ENCODE measurements at regions not wholly inside any gene's neighbourhood (a gene's known extent, or its start where the extent isn't known, plus 50 kb on each side); places are given as distances from the start of the nearest gene placed in this dataset.

GRCh38 chr21:25133939-25134338, 473.3 kb downstream of the MRPL39 start:
- Mint-ChIP-seq H3K27ac (no peak overlapping the region), H3K4me3 (no peak overlapping the region), H3K9me3 (peaks cover 16% of the 10 kb centered on the region in 2 donors), H3K4me1 (no peaks in the 10 kb centered on the region), H3K27me3 (ENCODE audit: low read depth in 2 of 2) (no peaks in the 10 kb centered on the region), H3K36me3 (peaks cover 6% of the 10 kb centered on the region)
- H3K4me1 ChIP-seq (ENCODE audit: control insufficient read depth, insufficient read depth, low read length): no peaks in the 10 kb centered on the region
- DNase-seq (no peak), ATAC-seq (no peak)
- no peak for TF ChIP-seq CTCF (IDR thresholded peaks at IDR 0.05)
- intact Hi-C loops (cut with micrococcal nuclease): no loop called here
- WGBS (ENCODE audit: insufficient coverage): 82% methylated on average over 2 of the region's 2 CpGs
- H3K36me3 ChIP-seq (ENCODE audit: control insufficient read depth, insufficient read depth, low read length): no peaks in the 10 kb centered on the region
- no peaks in the 10 kb centered on the region for H3K9me3 ChIP-seq (ENCODE audit: control insufficient read depth, insufficient read depth, low read length)
- H3K27me3 ChIP-seq (ENCODE audit: control insufficient read depth, insufficient read depth, low read length): no peaks in the 10 kb centered on the region
- no peak overlapping the region for H3K4me3 ChIP-seq (ENCODE audit: low read length)
- no peak overlapping the region for H3K27ac ChIP-seq (ENCODE audit: low read length)

GRCh38 chr21:25127811-25128210, 479.5 kb downstream of the MRPL39 start:
- ATAC-seq (no peak), DNase-seq (no peak)
- intact Hi-C loops (cut with micrococcal nuclease): no loop called here
- Mint-ChIP-seq H3K27ac (no peak overlapping the region), H3K27me3 (ENCODE audit: low read depth in 2 of 2) (no peaks in the 10 kb centered on the region), H3K36me3 (no peaks in the 10 kb centered on the region), H3K4me1 (no peaks in the 10 kb centered on the region), H3K9me3 (peaks cover 5 to 13% of the 10 kb centered on the region in 2 donors), H3K4me3 (no peak overlapping the region)
- H3K4me3 ChIP-seq (ENCODE audit: low read length): no peak overlapping the region
- no peaks in the 10 kb centered on the region for H3K36me3 ChIP-seq (ENCODE audit: control insufficient read depth, insufficient read depth, low read length)
- H3K27ac ChIP-seq (ENCODE audit: low read length): no peak overlapping the region
- no peaks in the 10 kb centered on the region for H3K9me3 ChIP-seq (ENCODE audit: control insufficient read depth, insufficient read depth, low read length)
- H3K4me1 ChIP-seq (ENCODE audit: control insufficient read depth, insufficient read depth, low read length): no peaks in the 10 kb centered on the region
- H3K27me3 ChIP-seq (ENCODE audit: control insufficient read depth, insufficient read depth, low read length): no peaks in the 10 kb centered on the region
- TF ChIP-seq CTCF (IDR thresholded peaks at IDR 0.05): no peak
- WGBS (ENCODE audit: insufficient coverage): 91% methylated on average over 1 of the region's 1 CpG

GRCh38 chr21:25127007-25127406, 480.3 kb downstream of the MRPL39 start:
- intact Hi-C loops (cut with micrococcal nuclease): no loop called here
- no peaks in the 10 kb centered on the region for H3K4me1 ChIP-seq (ENCODE audit: control insufficient read depth, insufficient read depth, low read length)
- H3K27ac ChIP-seq (ENCODE audit: low read length): no peak overlapping the region
- H3K4me3 ChIP-seq (ENCODE audit: low read length): no peak overlapping the region
- no peaks in the 10 kb centered on the region for H3K4me1 Mint-ChIP-seq
- ATAC-seq (no peak), DNase-seq (no peak)
- H3K36me3 Mint-ChIP-seq: no peaks in the 10 kb centered on the region
- 92% methylated on average over 1 of the region's 1 CpG for WGBS (ENCODE audit: insufficient coverage)
- no peaks in the 10 kb centered on the region for H3K27me3 Mint-ChIP-seq (ENCODE audit: low read depth in 2 of 2)
- no peak overlapping the region for H3K4me3 Mint-ChIP-seq
- no peaks in the 10 kb centered on the region for H3K27me3 ChIP-seq (ENCODE audit: control insufficient read depth, insufficient read depth, low read length)
- peaks cover 5 to 11% of the 10 kb centered on the region in 2 donors for H3K9me3 Mint-ChIP-seq
- no peak for TF ChIP-seq CTCF (IDR thresholded peaks at IDR 0.05)
- no peak overlapping the region for H3K27ac Mint-ChIP-seq
- H3K9me3 ChIP-seq (ENCODE audit: control insufficient read depth, insufficient read depth, low read length): no peaks in the 10 kb centered on the region
- H3K36me3 ChIP-seq (ENCODE audit: control insufficient read depth, insufficient read depth, low read length): no peaks in the 10 kb centered on the region

- no peaks in the 10 kb centered on the region for H3K4me1 Mint-ChIP-seq
- H3K36me3 Mint-ChIP-seq: no peaks in the 10 kb centered on the region
- TF ChIP-seq CTCF (IDR thresholded peaks at IDR 0.05): no peak
These were observed 480.7 kb downstream of the MRPL39 start for GRCh38 chr21:25126564-25126963.

More at GRCh38 chr21:25126564-25126963, 480.7 kb downstream of the MRPL39 start:
- ATAC-seq: no peak
- no peak for DNase-seq
- H3K27ac Mint-ChIP-seq: no peak overlapping the region
- WGBS (ENCODE audit: insufficient coverage): 64% methylated on average over 1 of the region's 3 CpGs
- H3K27ac ChIP-seq (ENCODE audit: low read length): no peak overlapping the region
- no peaks in the 10 kb centered on the region for H3K27me3 ChIP-seq (ENCODE audit: control insufficient read depth, insufficient read depth, low read length)
- H3K4me3 Mint-ChIP-seq: no peak overlapping the region
- no peaks in the 10 kb centered on the region for H3K36me3 ChIP-seq (ENCODE audit: control insufficient read depth, insufficient read depth, low read length)
- no peaks in the 10 kb centered on the region for H3K9me3 ChIP-seq (ENCODE audit: control insufficient read depth, insufficient read depth, low read length)
- no peaks in the 10 kb centered on the region for H3K27me3 Mint-ChIP-seq (ENCODE audit: low read depth in 2 of 2)
- intact Hi-C loops (cut with micrococcal nuclease): no loop called here
- H3K9me3 Mint-ChIP-seq: peaks cover 2 to 10% of the 10 kb centered on the region in 2 donors
- no peaks in the 10 kb centered on the region for H3K4me1 ChIP-seq (ENCODE audit: control insufficient read depth, insufficient read depth, low read length)
- H3K4me3 ChIP-seq (ENCODE audit: low read length): no peak overlapping the region

Measured in natural killer cell (primary cell).